GM23338 (cell line): ENCODE measurements at regions not wholly inside any gene's neighbourhood (a gene's known extent, or its start where the extent isn't known, plus 50 kb on each side); places are given as distances from the start of the nearest gene placed in this dataset.
"Not testable (repeated sequence)": the region's sequence is repeated elsewhere in the genome, so short reads cannot be mapped to it uniquely, and the experiment has no call there.

ENCODE experiments used
- ATAC-seq: fragments of 200-7000 bp; cut with Tn5 transposase; 3 replicates; pipeline ENCODE4 v1.9.1; 2020
- DNase-seq: peaks from one replicate; pipeline ENCODE4 v3.0.0-alpha.2; 2015; ENCODE audit warnings: low spot score
- H2AFZ ChIP-seq: fragments of 200-600 bp; sonication (generic); 2 replicates; pipeline ENCODE4 v1.8.0; 2016; ENCODE audit warnings: antibody characterized with exemption, mild to moderate bottlenecking, moderate library complexity
- H3F3A ChIP-seq: fragments of 200-600 bp; sonication (generic); replicated peaks from 2 replicates; pipeline ENCODE4 v1.8.0; 2017; ENCODE audit warnings: antibody characterized with exemption, mixed run types, low read depth
- H3K27ac ChIP-seq: fragments of 200-600 bp; sonication (generic); 2 replicates; pipeline ENCODE4 v1.6.1; 2016; ENCODE audit warnings: low read depth
- H3K27me3 ChIP-seq: fragments of 200-600 bp; sonication (generic); 2 replicates; pipeline ENCODE4 v1.8.0; 2016; ENCODE audit warnings: mild to moderate bottlenecking, mixed run types, moderate library complexity; ENCODE audit not compliant: insufficient read depth
- H3K36me3 ChIP-seq: fragments of 200-600 bp; sonication (generic); 2 replicates; pipeline ENCODE4 v1.8.0; 2016; ENCODE audit warnings: mild to moderate bottlenecking; ENCODE audit not compliant: insufficient read depth
- H3K4me1 ChIP-seq: fragments of 200-600 bp; sonication (generic); 2 replicates; pipeline ENCODE4 v1.8.0; 2016; ENCODE audit warnings: mild to moderate bottlenecking, moderate library complexity; ENCODE audit not compliant: insufficient read depth
- H3K4me2 ChIP-seq: fragments of 200-600 bp; sonication (generic); 2 replicates; pipeline ENCODE4 v1.7.1; 2017; ENCODE audit warnings: mixed run types
- H3K4me3 ChIP-seq: fragments of 200-600 bp; sonication (generic); 2 replicates; pipeline ENCODE4 v1.6.1; 2016; ENCODE audit warnings: mixed run types
- H3K79me2 ChIP-seq: fragments of 200-600 bp; sonication (generic); replicated peaks from 2 replicates; pipeline ENCODE4 v1.8.0; 2017; ENCODE audit warnings: mild to moderate bottlenecking; ENCODE audit not compliant: insufficient read depth
- H3K9me2 ChIP-seq: fragments of 200-600 bp; sonication (generic); 2 replicates; pipeline ENCODE4 v1.8.0; 2017; ENCODE audit not compliant: insufficient read depth
- H4K20me1 ChIP-seq: fragments of 200-600 bp; sonication (generic); replicated peaks from 2 replicates; pipeline ENCODE4 v1.8.0; 2017; ENCODE audit warnings: mild to moderate bottlenecking; ENCODE audit not compliant: insufficient read depth
- H3K27ac Mint-ChIP-seq: 2 replicates; pipeline ENCODE4 v1.8.0; 2020; ENCODE audit warnings: inconsistent platforms, mild to moderate bottlenecking, moderate library complexity, mixed read lengths
- H3K27me3 Mint-ChIP-seq: 3 replicates; pipeline ENCODE4 v1.8.0; 2022; ENCODE audit warnings: low read depth, mild to moderate bottlenecking, moderate library complexity, mixed read lengths, inconsistent platforms; ENCODE audit not compliant: insufficient read depth, poor library complexity
- H3K36me3 Mint-ChIP-seq: 3 replicates; pipeline ENCODE4 v1.8.0; 2021; ENCODE audit warnings: low read depth, mild to moderate bottlenecking, inconsistent platforms, moderate library complexity, mixed read lengths
- H3K4me1 Mint-ChIP-seq: 3 replicates; pipeline ENCODE4 v1.8.0; 2020; ENCODE audit warnings: mild to moderate bottlenecking, inconsistent platforms, mixed read lengths
- H3K4me3 Mint-ChIP-seq: 3 replicates; pipeline ENCODE4 v1.8.0; 2021; ENCODE audit warnings: moderate library complexity, mild to moderate bottlenecking, inconsistent platforms, mixed read lengths
- H3K9me3 Mint-ChIP-seq: 3 replicates; pipeline ENCODE4 v1.8.0; 2020; ENCODE audit warnings: moderate library complexity, mild to moderate bottlenecking, inconsistent platforms, mixed read lengths
- JUNB ChIP-seq: IDR thresholded peaks from one replicate; pipeline ENCODE4 v1.6.1; 2016; ENCODE audit warnings: antibody characterized with exemption; ENCODE audit not compliant: unreplicated experiment
- POLR2AphosphoS5 ChIP-seq: IDR thresholded peaks from 2 replicates; pipeline ENCODE4 v1.6.1; 2016; ENCODE audit warnings: antibody characterized with exemption, low read depth
- TF ChIP-seq, protein P1 (sequence below): IDR thresholded peaks from 2 replicates; pipeline ENCODE4 v1.6.1; 2016; ENCODE audit warnings: antibody characterized with exemption
- TF ChIP-seq, protein P2 (sequence below): fragments of 250-450 bp; sonication (Bioruptor Pico); IDR thresholded peaks from 2 replicates; pipeline ENCODE4 v1.5.0; 2020; ENCODE audit warnings: mild to moderate bottlenecking, moderate library complexity

DNA sequence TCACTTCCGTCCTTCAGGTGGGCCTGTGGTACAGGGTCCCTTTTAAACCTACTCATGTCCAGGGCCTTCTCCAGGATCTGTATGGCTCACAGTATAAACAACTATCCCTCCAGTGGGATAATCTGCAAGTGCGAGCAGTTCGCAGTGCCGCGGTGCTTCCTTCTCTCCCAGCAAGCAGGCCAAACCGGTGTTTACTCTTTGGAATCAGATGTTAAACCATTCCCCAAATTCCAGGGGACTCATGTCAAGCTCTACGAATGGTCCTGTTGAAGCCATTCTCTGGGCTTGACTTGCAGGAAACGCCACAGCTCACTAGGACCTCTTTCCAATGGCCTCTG, 59.6 kb downstream of the OR11H12 start (continued):
- TF ChIP-seq, protein P1, sequence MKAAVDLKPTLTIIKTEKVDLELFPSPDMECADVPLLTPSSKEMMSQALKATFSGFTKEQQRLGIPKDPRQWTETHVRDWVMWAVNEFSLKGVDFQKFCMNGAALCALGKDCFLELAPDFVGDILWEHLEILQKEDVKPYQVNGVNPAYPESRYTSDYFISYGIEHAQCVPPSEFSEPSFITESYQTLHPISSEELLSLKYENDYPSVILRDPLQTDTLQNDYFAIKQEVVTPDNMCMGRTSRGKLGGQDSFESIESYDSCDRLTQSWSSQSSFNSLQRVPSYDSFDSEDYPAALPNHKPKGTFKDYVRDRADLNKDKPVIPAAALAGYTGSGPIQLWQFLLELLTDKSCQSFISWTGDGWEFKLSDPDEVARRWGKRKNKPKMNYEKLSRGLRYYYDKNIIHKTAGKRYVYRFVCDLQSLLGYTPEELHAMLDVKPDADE = no peak
- no peak for TF ChIP-seq POLR2AphosphoS5

DNA sequence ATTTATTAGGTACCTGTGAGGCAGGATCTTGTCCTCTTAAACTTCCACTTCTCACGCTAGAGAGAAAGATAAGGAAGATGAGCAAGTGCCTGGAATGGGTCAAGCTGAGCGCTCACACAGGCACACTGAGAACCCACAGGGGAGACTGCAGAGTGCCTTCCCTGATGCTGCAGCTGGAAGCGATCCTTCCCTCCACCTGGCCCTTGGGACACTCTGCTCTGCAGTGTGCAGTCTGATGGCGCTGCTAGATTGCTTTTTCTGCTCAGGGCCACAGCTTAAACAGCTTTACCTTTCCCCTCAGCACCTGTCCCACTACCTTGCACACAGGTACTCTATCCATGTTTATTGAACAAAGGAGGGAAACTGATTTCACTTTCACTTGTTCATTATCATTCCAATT, 66.9 kb downstream of the OR11H12 start:
- H3K4me2 ChIP-seq, H3K9me2 ChIP-seq: not testable (repeated sequence)

DNA sequence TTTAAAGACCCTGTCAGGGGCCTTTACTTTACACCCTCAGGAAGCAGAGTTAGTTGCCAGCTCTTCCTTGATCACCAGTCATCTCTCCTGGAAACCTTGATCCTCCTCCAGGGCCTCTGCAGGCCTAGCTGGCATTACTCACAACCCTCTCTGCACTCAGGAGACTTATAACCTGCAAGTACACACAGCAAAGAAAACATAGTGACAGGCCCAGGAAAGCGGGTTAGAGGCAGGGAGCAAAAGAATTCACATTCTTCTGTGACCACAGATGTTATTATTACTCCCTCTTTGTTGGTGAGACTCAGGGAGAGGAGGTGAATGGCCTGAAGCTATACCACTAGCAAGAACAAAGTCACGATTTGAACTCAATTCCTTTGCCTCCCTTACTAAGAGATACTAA, 87.4 kb downstream of the OR11H12 start:
- Histone ChIP-seq H3F3A (no peaks in the 10 kb centered on the region), H3K4me2 (no peak overlapping the region), H3K4me3 (no peak overlapping the region), H3K79me2 (no peaks in the 10 kb centered on the region), H3K9me2 (no peaks in the 10 kb centered on the region), H3K4me1 (no peaks in the 10 kb centered on the region), H4K20me1 (no peaks in the 10 kb centered on the region), H3K27ac (no peak overlapping the region), H2AFZ (no peak overlapping the region), H3K36me3 (peaks cover 15% of the 10 kb centered on the region; the same call in 1 of the 2 replicates), H3K27me3 (peaks cover 3% of the 10 kb centered on the region; the same call in 1 of the 2 replicates)
- no peak overlapping the region for H3K27ac Mint-ChIP-seq
- no peaks in the 10 kb centered on the region for H3K4me1 Mint-ChIP-seq
- peaks cover 95% of the 10 kb centered on the region for H3K9me3 Mint-ChIP-seq
- no peak overlapping the region for H3K4me3 Mint-ChIP-seq
- peaks cover 14% of the 10 kb centered on the region for H3K27me3 Mint-ChIP-seq
- DNase-seq (no peak), ATAC-seq (no peak)
- H3K36me3 Mint-ChIP-seq = peaks cover 65% of the 10 kb centered on the region
- TF ChIP-seq, protein P2, sequence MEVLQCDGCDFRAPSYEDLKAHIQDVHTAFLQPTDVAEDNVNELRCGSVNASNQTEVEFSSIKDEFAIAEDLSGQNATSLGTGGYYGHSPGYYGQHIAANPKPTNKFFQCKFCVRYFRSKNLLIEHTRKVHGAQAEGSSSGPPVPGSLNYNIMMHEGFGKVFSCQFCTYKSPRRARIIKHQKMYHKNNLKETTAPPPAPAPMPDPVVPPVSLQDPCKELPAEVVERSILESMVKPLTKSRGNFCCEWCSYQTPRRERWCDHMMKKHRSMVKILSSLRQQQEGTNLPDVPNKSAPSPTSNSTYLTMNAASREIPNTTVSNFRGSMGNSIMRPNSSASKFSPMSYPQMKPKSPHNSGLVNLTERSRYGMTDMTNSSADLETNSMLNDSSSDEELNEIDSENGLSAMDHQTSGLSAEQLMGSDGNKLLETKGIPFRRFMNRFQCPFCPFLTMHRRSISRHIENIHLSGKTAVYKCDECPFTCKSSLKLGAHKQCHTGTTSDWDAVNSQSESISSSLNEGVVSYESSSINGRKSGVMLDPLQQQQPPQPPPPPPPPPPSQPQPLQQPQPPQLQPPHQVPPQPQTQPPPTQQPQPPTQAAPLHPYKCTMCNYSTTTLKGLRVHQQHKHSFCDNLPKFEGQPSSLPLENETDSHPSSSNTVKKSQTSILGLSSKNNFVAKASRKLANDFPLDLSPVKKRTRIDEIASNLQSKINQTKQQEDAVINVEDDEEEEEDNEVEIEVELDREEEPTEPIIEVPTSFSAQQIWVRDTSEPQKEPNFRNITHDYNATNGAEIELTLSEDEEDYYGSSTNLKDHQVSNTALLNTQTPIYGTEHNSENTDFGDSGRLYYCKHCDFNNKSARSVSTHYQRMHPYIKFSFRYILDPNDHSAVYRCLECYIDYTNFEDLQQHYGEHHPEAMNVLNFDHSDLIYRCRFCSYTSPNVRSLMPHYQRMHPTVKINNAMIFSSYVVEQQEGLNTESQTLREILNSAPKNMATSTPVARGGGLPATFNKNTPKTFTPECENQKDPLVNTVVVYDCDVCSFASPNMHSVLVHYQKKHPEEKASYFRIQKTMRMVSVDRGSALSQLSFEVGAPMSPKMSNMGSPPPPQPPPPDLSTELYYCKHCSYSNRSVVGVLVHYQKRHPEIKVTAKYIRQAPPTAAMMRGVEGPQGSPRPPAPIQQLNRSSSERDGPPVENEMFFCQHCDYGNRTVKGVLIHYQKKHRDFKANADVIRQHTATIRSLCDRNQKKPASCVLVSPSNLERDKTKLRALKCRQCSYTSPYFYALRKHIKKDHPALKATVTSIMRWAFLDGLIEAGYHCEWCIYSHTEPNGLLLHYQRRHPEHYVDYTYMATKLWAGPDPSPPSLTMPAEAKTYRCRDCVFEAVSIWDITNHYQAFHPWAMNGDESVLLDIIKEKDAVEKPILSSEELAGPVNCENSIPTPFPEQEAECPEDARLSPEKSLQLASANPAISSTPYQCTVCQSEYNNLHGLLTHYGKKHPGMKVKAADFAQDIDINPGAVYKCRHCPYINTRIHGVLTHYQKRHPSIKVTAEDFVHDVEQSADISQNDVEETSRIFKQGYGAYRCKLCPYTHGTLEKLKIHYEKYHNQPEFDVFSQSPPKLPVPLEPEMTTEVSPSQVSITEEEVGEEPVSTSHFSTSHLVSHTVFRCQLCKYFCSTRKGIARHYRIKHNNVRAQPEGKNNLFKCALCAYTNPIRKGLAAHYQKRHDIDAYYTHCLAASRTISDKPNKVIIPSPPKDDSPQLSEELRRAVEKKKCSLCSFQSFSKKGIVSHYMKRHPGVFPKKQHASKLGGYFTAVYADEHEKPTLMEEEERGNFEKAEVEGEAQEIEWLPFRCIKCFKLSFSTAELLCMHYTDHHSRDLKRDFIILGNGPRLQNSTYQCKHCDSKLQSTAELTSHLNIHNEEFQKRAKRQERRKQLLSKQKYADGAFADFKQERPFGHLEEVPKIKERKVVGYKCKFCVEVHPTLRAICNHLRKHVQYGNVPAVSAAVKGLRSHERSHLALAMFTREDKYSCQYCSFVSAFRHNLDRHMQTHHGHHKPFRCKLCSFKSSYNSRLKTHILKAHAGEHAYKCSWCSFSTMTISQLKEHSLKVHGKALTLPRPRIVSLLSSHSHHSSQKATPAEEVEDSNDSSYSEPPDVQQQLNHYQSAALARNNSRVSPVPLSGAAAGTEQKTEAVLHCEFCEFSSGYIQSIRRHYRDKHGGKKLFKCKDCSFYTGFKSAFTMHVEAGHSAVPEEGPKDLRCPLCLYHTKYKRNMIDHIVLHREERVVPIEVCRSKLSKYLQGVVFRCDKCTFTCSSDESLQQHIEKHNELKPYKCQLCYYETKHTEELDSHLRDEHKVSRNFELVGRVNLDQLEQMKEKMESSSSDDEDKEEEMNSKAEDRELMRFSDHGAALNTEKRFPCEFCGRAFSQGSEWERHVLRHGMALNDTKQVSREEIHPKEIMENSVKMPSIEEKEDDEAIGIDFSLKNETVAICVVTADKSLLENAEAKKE (CRISPR knock-in tag) = no peak
- TF ChIP-seq, protein P1 = no peak
- TF ChIP-seq JUNB = no peak

More for the DNA sequence above, 66.9 kb downstream of the OR11H12 start:
- not testable (repeated sequence) for H3K36me3 ChIP-seq, H3K4me3 ChIP-seq, H3K27me3 Mint-ChIP-seq, H3F3A ChIP-seq, ATAC-seq, H3K79me2 ChIP-seq, H3K4me3 Mint-ChIP-seq, H3K4me1 ChIP-seq, DNase-seq, H4K20me1 ChIP-seq, H3K27me3 ChIP-seq, H3K27ac Mint-ChIP-seq, H3K27ac ChIP-seq, H3K4me1 Mint-ChIP-seq, H2AFZ ChIP-seq
- Mint-ChIP-seq H3K36me3 (peaks cover 32% of the 10 kb centered on the region), H3K9me3 (peaks cover 83% of the 10 kb centered on the region)
